HEK293 (cell line): ENCODE measurements at regions not wholly inside any gene's neighbourhood (a gene's known extent, or its start where the extent isn't known, plus 50 kb on each side); places are given as distances from the start of the nearest gene placed in this dataset.

Experiments used
- CTCF ChIA-PET: fragments of 350-600 bp; formaldehyde crosslinking; extraction: SDS; loops from one replicate; lab custom pipeline; 2021; ENCODE audit warnings: antibody characterized with exemption; lab: Yijun Ruan, JAX
- POLR2A ChIA-PET: fragments of 300-600 bp; formaldehyde crosslinking; extraction: SDS; loops from one replicate; lab custom pipeline; 2020; ENCODE audit warnings: antibody characterized with exemption, inconsistent platforms; lab: Yijun Ruan, JAX
- H3K27ac ChIP-seq: fragments of 200-500 bp; sonication (Bioruptor generic); 2 replicates; pipeline ENCODE4 v1.5.1; 2014; ENCODE audit warnings: low read depth, low read length, control low read depth, inconsistent platforms; ENCODE audit errors: extremely low read depth
- H3K36me3 ChIP-seq, 2 experiments: fragments of 200-500 bp in 1 of 2; sonication (Bioruptor generic) in 1 of 2; 1 replicate in 1 of 2; 2 replicates in 1 of 2; pipeline ENCODE4 v1.5.1; 2014 to 2017; ENCODE audit warnings: inconsistent platforms in 2 of 2, low read length in 2 of 2; ENCODE audit not compliant: control insufficient read depth in 2 of 2, insufficient read depth in 1 of 2
- H3K4me1 ChIP-seq: fragments of 200-500 bp; sonication (Bioruptor generic); 2 replicates; pipeline ENCODE4 v1.5.1; 2014; ENCODE audit warnings: mild to moderate bottlenecking, low read length, inconsistent platforms; ENCODE audit not compliant: control insufficient read depth, insufficient read depth
- H3K4me3 ChIP-seq: 2 replicates; pipeline ENCODE4 v1.5.1; 2011; ENCODE audit warnings: low read depth, mild to moderate bottlenecking, control low read depth, low read length, moderate library complexity
- H3K9me3 ChIP-seq: fragments of 200-500 bp; sonication (Bioruptor generic); 2 replicates; pipeline ENCODE4 v1.5.1; 2014; ENCODE audit warnings: low read depth, low read length, inconsistent platforms; ENCODE audit not compliant: control insufficient read depth, insufficient read depth
- AEBP2 ChIP-seq: fragments of 450-650 bp; formaldehyde crosslinking; IDR thresholded peaks from 2 replicates; pipeline ENCODE4 v1.5.1; 2016; ENCODE audit warnings: missing biosample characterization, missing genetic modification characterization, borderline replicate concordance
- BCL6B ChIP-seq: fragments of 450-650 bp; formaldehyde crosslinking; IDR thresholded peaks from 2 replicates; pipeline ENCODE4 v1.5.1; 2017; ENCODE audit warnings: missing biosample characterization, missing genetic modification characterization
- GLIS2 ChIP-seq: fragments of 450-650 bp; formaldehyde crosslinking; IDR thresholded peaks from 2 replicates; pipeline ENCODE4 v1.5.1; 2016; ENCODE audit warnings: missing biosample characterization, missing genetic modification characterization
- KLF10 ChIP-seq: fragments of 450-650 bp; IDR thresholded peaks from 2 replicates; pipeline ENCODE4 v1.5.1; 2018; ENCODE audit warnings: missing biosample characterization, mild to moderate bottlenecking, missing genetic modification characterization
- OSR2 ChIP-seq: fragments of 450-650 bp; formaldehyde crosslinking; IDR thresholded peaks from 2 replicates; pipeline ENCODE4 v1.5.1; 2016; ENCODE audit warnings: missing biosample characterization, missing genetic modification characterization
- ZBTB20 ChIP-seq: fragments of 450-650 bp; formaldehyde crosslinking; IDR thresholded peaks from 2 replicates; pipeline ENCODE4 v1.5.1; 2016; ENCODE audit warnings: missing biosample characterization, missing genetic modification characterization
- ZBTB21 ChIP-seq: fragments of 450-650 bp; formaldehyde crosslinking; IDR thresholded peaks from 2 replicates; pipeline ENCODE4 v1.5.1; 2017; ENCODE audit warnings: missing biosample characterization, missing genetic modification characterization
- ZBTB44 ChIP-seq: fragments of 450-650 bp; IDR thresholded peaks from 2 replicates; pipeline ENCODE4 v1.5.1; 2018; ENCODE audit warnings: missing biosample characterization, mild to moderate bottlenecking, missing genetic modification characterization
- ZFP37 ChIP-seq: fragments of 450-650 bp; formaldehyde crosslinking; IDR thresholded peaks from 2 replicates; pipeline ENCODE4 v1.5.1; 2016; ENCODE audit warnings: missing biosample characterization, missing genetic modification characterization
- ZNF138 ChIP-seq: fragments of 450-650 bp; formaldehyde crosslinking; IDR thresholded peaks from 2 replicates; pipeline ENCODE4 v1.5.1; 2016; ENCODE audit warnings: missing biosample characterization, missing genetic modification characterization, borderline replicate concordance
- ZNF140 ChIP-seq: fragments of 450-650 bp; formaldehyde crosslinking; IDR thresholded peaks from 2 replicates; pipeline ENCODE4 v1.5.1; 2016; ENCODE audit warnings: missing biosample characterization, missing genetic modification characterization
- ZNF148 ChIP-seq: fragments of 450-650 bp; formaldehyde crosslinking; IDR thresholded peaks from 2 replicates; pipeline ENCODE4 v1.5.0; 2017; ENCODE audit warnings: missing biosample characterization, missing genetic modification characterization, borderline replicate concordance
- ZNF155 ChIP-seq: fragments of 450-650 bp; formaldehyde crosslinking; IDR thresholded peaks from 2 replicates; pipeline ENCODE4 v1.5.1; 2016; ENCODE audit warnings: missing biosample characterization, missing genetic modification characterization
- ZNF175 ChIP-seq: fragments of 450-650 bp; formaldehyde crosslinking; IDR thresholded peaks from 2 replicates; pipeline ENCODE4 v1.5.1; 2016; ENCODE audit warnings: missing biosample characterization, missing genetic modification characterization
- ZNF211 ChIP-seq: fragments of 450-650 bp; formaldehyde crosslinking; IDR thresholded peaks from 2 replicates; pipeline ENCODE4 v1.5.1; 2016; ENCODE audit warnings: low read depth, missing biosample characterization, missing genetic modification characterization
- ZNF24 ChIP-seq: fragments of 450-650 bp; formaldehyde crosslinking; IDR thresholded peaks from 2 replicates; pipeline ENCODE4 v1.5.1; 2016; ENCODE audit warnings: missing biosample characterization, missing genetic modification characterization
- ZNF248 ChIP-seq: fragments of 450-650 bp; formaldehyde crosslinking; IDR thresholded peaks from 2 replicates; pipeline ENCODE4 v1.5.1; 2017; ENCODE audit warnings: missing biosample characterization, missing genetic modification characterization
- ZNF37A ChIP-seq: fragments of 450-650 bp; IDR thresholded peaks from 2 replicates; pipeline ENCODE4 v1.5.1; 2018; ENCODE audit warnings: missing biosample characterization, missing genetic modification characterization
- ZNF473 ChIP-seq: fragments of 450-650 bp; formaldehyde crosslinking; IDR thresholded peaks from 2 replicates; pipeline ENCODE4 v1.5.1; 2017; ENCODE audit warnings: missing biosample characterization, missing genetic modification characterization
- ZNF629 ChIP-seq: fragments of 450-650 bp; formaldehyde crosslinking; IDR thresholded peaks from 2 replicates; pipeline ENCODE4 v1.5.1; 2017; ENCODE audit warnings: missing biosample characterization, missing genetic modification characterization
- ZNF670 ChIP-seq: fragments of 450-650 bp; formaldehyde crosslinking; IDR thresholded peaks from 2 replicates; pipeline ENCODE4 v1.5.1; 2016; ENCODE audit warnings: missing biosample characterization, missing genetic modification characterization, low read depth
- ZNF843 ChIP-seq: fragments of 450-650 bp; formaldehyde crosslinking; IDR thresholded peaks from 2 replicates; pipeline ENCODE4 v1.5.1; 2016; ENCODE audit warnings: missing biosample characterization, missing genetic modification characterization

GRCh38 chr5:10828241-10828640 is 67.2 kb upstream of the DAP start (continued):
- no peak for TF ChIP-seq AEBP2 (tag by site-specific recombination)
- no peak for TF ChIP-seq ZBTB20
- no peak for TF ChIP-seq KLF10
- no peak for TF ChIP-seq ZBTB44 (tag by site-specific recombination)
- TF ChIP-seq ZNF37A = no peak

GRCh38 chr5:10827571-10827970 is 66.5 kb upstream of the DAP start:
- H3K9me3 ChIP-seq = no peaks in the 10 kb centered on the region
- H3K4me3 ChIP-seq = no peak overlapping the region
- no peak overlapping the region for H3K27ac ChIP-seq
- CTCF ChIA-PET = interaction anchor here (0.6 to 4.2 kb wide), 3 partner anchors 9 to 29 kb away, joined by 3 to 23 read pairs (median 6); no protein-coding TSS in a partner anchor
- TF ChIP-seq ZNF155 (tag by site-specific recombination) (no peak), BCL6B (tag by site-specific recombination) (no peak), ZNF843 (tag by site-specific recombination) (no peak), ZNF140 (tag by site-specific recombination) (no peak), ZNF138 (tag by site-specific recombination) (no peak), ZNF473 (no peak), ZFP37 (tag by site-specific recombination) (no peak), ZNF175 (no peak), ZNF24 (tag by site-specific recombination) (no peak), OSR2 (tag by site-specific recombination) (no peak), ZNF629 (tag by site-specific recombination) (no peak), ZNF670 (no peak), ZNF148 (tag by site-specific recombination) (no peak), ZBTB21 (tag by site-specific recombination) (no peak), GLIS2 (no peak), ZNF248 (tag by site-specific recombination) (no peak), KLF10 (no peak), ZNF211 (tag by site-specific recombination) (no peak)
- no peaks in the 10 kb centered on the region for H3K36me3 ChIP-seq
- no peaks in the 10 kb centered on the region for H3K4me1 ChIP-seq
- POLR2A ChIA-PET = no interaction called here
